HepG2 (cell line): ENCODE measurements at regions not wholly inside any gene's neighbourhood (a gene's known extent, or its start where the extent isn't known, plus 50 kb on each side); places are given as distances from the start of the nearest gene placed in this dataset.

ENCODE experiments used
- ATAC-seq: fragments of 200-7000 bp; cut with Tn5 transposase; 3 replicates; pipeline ENCODE4 v1.9.1; 2020; ENCODE audit warnings: mild to moderate bottlenecking, moderate library complexity
- BruUV-seq: library from RNA; stranded (reverse); fragments of 400-500 nt; replicated peaks from 2 replicates; lab custom pipeline; 2021; lab: Mats Ljungman, UMichigan
- CTCF ChIA-PET: fragments of 300-600 bp; formaldehyde crosslinking; extraction: SDS; loops from one replicate; lab custom pipeline; 2021; ENCODE audit warnings: low total read pairs, inconsistent platforms, low intra/inter-chr PET ratio; lab: Yijun Ruan, JAX
- POLR2A ChIA-PET: fragments of 350-600 bp; sonication (Branson Sonifier 250); formaldehyde crosslinking; loops from one replicate; lab custom pipeline; 2020; ENCODE audit warnings: antibody characterized with exemption, inconsistent platforms; lab: Yijun Ruan, JAX
- DNase-seq: peaks from one replicate; pipeline ENCODE4 v3.0.0-alpha.2; 2015; ENCODE audit warnings: low spot score
- FAIRE-seq: peaks from 3 replicates; lab custom pipeline; 2011; peaks lifted over from hg19 to GRCh38; lab: Jason Lieb, UNC
- H2AFZ ChIP-seq: one replicate; pipeline ENCODE4 v1.6.1; 2011; ENCODE audit warnings: low read length, inconsistent platforms
- H3K27ac ChIP-seq: fragments of 300-600 bp; 3 replicates; pipeline ENCODE4 v1.8.0; 2011; ENCODE audit warnings: mixed run types, mild to moderate bottlenecking, mixed read lengths, low read length, inconsistent platforms; ENCODE audit not compliant: insufficient read depth; ENCODE audit errors: extremely low read length
- H3K27me3 ChIP-seq, 2 experiments: fragments of 200-600 bp in 1 of 2; 2 replicates in 1 of 2; 3 replicates in 1 of 2; pipeline versions ENCODE4 v1.6.0 to v1.8.0; 2011; ENCODE audit warnings: low read length in 2 of 2, mild to moderate bottlenecking in 2 of 2, moderate library complexity in 2 of 2, inconsistent platforms in 1 of 2; ENCODE audit not compliant: insufficient read depth in 2 of 2, control insufficient read depth in 1 of 2
- H3K36me3 ChIP-seq, 2 experiments: fragments of 200-600 bp in 1 of 2; replicated peaks in 1 of 2; 2 replicates in 1 of 2; 3 replicates in 1 of 2; pipeline versions ENCODE4 v1.5.1 to v1.8.0; 2011; ENCODE audit warnings: low read length in 2 of 2, inconsistent platforms in 1 of 2; ENCODE audit not compliant: insufficient read depth in 2 of 2, control insufficient read depth in 1 of 2
- H3K4me1 ChIP-seq: 2 replicates; pipeline ENCODE4 v1.5.1; 2012; ENCODE audit warnings: low read length, inconsistent platforms; ENCODE audit not compliant: insufficient read depth
- H3K4me2 ChIP-seq: 2 replicates; pipeline ENCODE4 v1.6.0; 2011; ENCODE audit warnings: low read depth, low read length, inconsistent platforms
- H3K4me3 ChIP-seq, 3 experiments: fragments of 200-600 bp in 1 of 3; sonication (generic), shearing (Covaris generic) in 1 of 3; replicated peaks in 1 of 3; 2 replicates each; pipeline ENCODE4 v1.5.1; 2011 to 2016; ENCODE audit warnings: low read length in 3 of 3, inconsistent platforms in 2 of 3, low read depth in 2 of 3, mild to moderate bottlenecking in 2 of 3, control low read depth in 1 of 3, mixed read lengths in 1 of 3; ENCODE audit not compliant: insufficient read depth in 1 of 3
- H3K79me2 ChIP-seq: one replicate; pipeline ENCODE4 v1.6.1; 2011; ENCODE audit warnings: low read length, inconsistent platforms; ENCODE audit not compliant: insufficient read depth
- H3K9ac ChIP-seq: 2 replicates; pipeline ENCODE4 v1.6.0; 2011; ENCODE audit warnings: mild to moderate bottlenecking, low read depth, low read length, inconsistent platforms; ENCODE audit not compliant: insufficient read depth
- H3K9me3 ChIP-seq: 2 replicates; pipeline ENCODE4 v1.5.1; 2012; ENCODE audit warnings: mild to moderate bottlenecking, low read length
- H4K20me1 ChIP-seq: 2 replicates; pipeline ENCODE4 v1.6.0; 2011; ENCODE audit warnings: inconsistent platforms, mild to moderate bottlenecking, low read length, moderate library complexity; ENCODE audit not compliant: insufficient read depth
- IKZF1 ChIP-seq: fragments of 450-650 bp; IDR thresholded peaks from 2 replicates; pipeline ENCODE4 v1.7.1; 2016
- SSRP1 ChIP-seq: IDR thresholded peaks from 2 replicates; pipeline ENCODE4 v1.6.1; 2016; ENCODE audit warnings: control low read depth
- TFDP2 ChIP-seq: sonication (generic); formaldehyde crosslinking; IDR thresholded peaks from 2 replicates; pipeline ENCODE4 v1.4.0; 2020; ENCODE audit warnings: missing genetic modification reagents
- ZNF256 ChIP-seq: sonication (generic); formaldehyde crosslinking; conservative IDR thresholded peaks from 2 replicates; pipeline ENCODE4 v1.4.0; 2020; ENCODE audit warnings: missing genetic modification reagents
- ZNF709 ChIP-seq: sonication (generic); formaldehyde crosslinking; IDR thresholded peaks from 2 replicates; pipeline ENCODE4 v1.5.0; 2020; ENCODE audit warnings: mild to moderate bottlenecking, missing genetic modification reagents
- WGBS: methylation state at CpG from one replicate; pipeline ENCODE4 v1.1.6; 2017; ENCODE audit warnings: low lambda C conversion rate; 5-methylcytosine and 5-hydroxymethylcytosine counted together
- in situ Hi-C: cut with HindIII; loops from 2 replicates; pipeline ENCODE4 v1.10.0; 2017; ENCODE audit warnings: low pct_unique_long_range_greater_than_20kb; ENCODE audit not compliant: extremely low pct_ligation_motif_present
- intact Hi-C: fragments of 100-400 bp; cut with micrococcal nuclease; formaldehyde crosslinking; loops from one replicate; pipeline ENCODE4 v1.10.0; 2022; ENCODE audit not compliant: unreplicated experiment

GRCh38 chr3:72474775-72475174, 373.5 kb downstream of the SHQ1 start:
- no peak overlapping the region for H3K9ac ChIP-seq
- CTCF ChIA-PET: no interaction called here
- H4K20me1 ChIP-seq: no peaks in the 10 kb centered on the region
- no TSS peak for BruUV-seq
- POLR2A ChIA-PET: no interaction called here
- no peak for DNase-seq
- intact Hi-C loops: no loop called here
- H3K36me3 ChIP-seq: no peaks in the 10 kb centered on the region
- no peak for TF ChIP-seq SSRP1 (CRISPR knock-in tag)
- no peak for TF ChIP-seq ZNF256 (CRISPR knock-in tag)
- TF ChIP-seq IKZF1: no peak
- ATAC-seq: no peak
- H3K79me2 ChIP-seq: no peaks in the 10 kb centered on the region
- in situ Hi-C loops: no loop called here
- H3K4me1 ChIP-seq: peaks cover 26% of the 10 kb centered on the region
- H3K4me3 ChIP-seq: no peak overlapping the region
- no peak for FAIRE-seq
- no peak overlapping the region for H3K27ac ChIP-seq
- no peaks in the 10 kb centered on the region; a peak in 1 of 5 replicates for H3K27me3 ChIP-seq
- H3K9me3 ChIP-seq: no peaks in the 10 kb centered on the region
- 42% methylated on average over 4 of the region's 4 CpGs for WGBS
- H3K4me2 ChIP-seq: no peak overlapping the region
- H2AFZ ChIP-seq: no peak overlapping the region

- no TSS peak for BruUV-seq
- ATAC-seq (no peak), DNase-seq (no peak), FAIRE-seq (no peak)
- H3K4me2 ChIP-seq: no peak overlapping the region
- no peak overlapping the region for H3K9ac ChIP-seq
- TF ChIP-seq ZNF709 (CRISPR knock-in tag) (no peak), TFDP2 (CRISPR knock-in tag) (no peak)
- H3K4me1 ChIP-seq: peaks cover 26% of the 10 kb centered on the region
- ChIA-PET POLR2A (no interaction called here), CTCF (no interaction called here)
- 61% methylated on average over 5 of the region's 5 CpGs for WGBS
- no peaks in the 10 kb centered on the region for H3K9me3 ChIP-seq
- no peaks in the 10 kb centered on the region for H4K20me1 ChIP-seq
- H3K79me2 ChIP-seq: no peaks in the 10 kb centered on the region
- no peaks in the 10 kb centered on the region for H3K27me3 ChIP-seq
- H3K4me3 ChIP-seq: no peak overlapping the region
- in situ Hi-C loops: no loop called here
- no peaks in the 10 kb centered on the region for H3K36me3 ChIP-seq
- intact Hi-C loops: no loop called here
- no peak overlapping the region for H2AFZ ChIP-seq
- no peak overlapping the region for H3K27ac ChIP-seq
These were observed 375.1 kb downstream of the SHQ1 start for GRCh38 chr3:72473156-72473555.
